ENCODE measurements at regions not wholly inside any gene's neighbourhood (a gene's known extent, or its start where the extent isn't known, plus 50 kb on each side); places are given as distances from the start of the nearest gene placed in this dataset.

- no peaks in the 10 kb centered on the region for H3K4me1 ChIP-seq (ENCODE audit: control insufficient read depth, extremely low read depth, insufficient read depth, low read length)
Observed at GRCh38 chr12:115519887-115520286, 757.6 kb downstream of the MED13L start.

GRCh38 chr12:115519359-115519758, 758.1 kb downstream of the MED13L start:
- no peaks in the 10 kb centered on the region for H3K27me3 ChIP-seq (ENCODE audit: control insufficient read depth, insufficient read depth, low read length)
- no peak for TF ChIP-seq EZH2 (IDR thresholded peaks at IDR 0.05; ENCODE audit: low read length, missing control alignments)
- TF ChIP-seq, protein P1, sequence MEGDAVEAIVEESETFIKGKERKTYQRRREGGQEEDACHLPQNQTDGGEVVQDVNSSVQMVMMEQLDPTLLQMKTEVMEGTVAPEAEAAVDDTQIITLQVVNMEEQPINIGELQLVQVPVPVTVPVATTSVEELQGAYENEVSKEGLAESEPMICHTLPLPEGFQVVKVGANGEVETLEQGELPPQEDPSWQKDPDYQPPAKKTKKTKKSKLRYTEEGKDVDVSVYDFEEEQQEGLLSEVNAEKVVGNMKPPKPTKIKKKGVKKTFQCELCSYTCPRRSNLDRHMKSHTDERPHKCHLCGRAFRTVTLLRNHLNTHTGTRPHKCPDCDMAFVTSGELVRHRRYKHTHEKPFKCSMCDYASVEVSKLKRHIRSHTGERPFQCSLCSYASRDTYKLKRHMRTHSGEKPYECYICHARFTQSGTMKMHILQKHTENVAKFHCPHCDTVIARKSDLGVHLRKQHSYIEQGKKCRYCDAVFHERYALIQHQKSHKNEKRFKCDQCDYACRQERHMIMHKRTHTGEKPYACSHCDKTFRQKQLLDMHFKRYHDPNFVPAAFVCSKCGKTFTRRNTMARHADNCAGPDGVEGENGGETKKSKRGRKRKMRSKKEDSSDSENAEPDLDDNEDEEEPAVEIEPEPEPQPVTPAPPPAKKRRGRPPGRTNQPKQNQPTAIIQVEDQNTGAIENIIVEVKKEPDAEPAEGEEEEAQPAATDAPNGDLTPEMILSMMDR (conservative IDR thresholded peaks at IDR 0.05 in 1 of 2, IDR thresholded peaks at IDR 0.05 in 1 of 2; ENCODE audit: low read depth in 1 of 2, low read length in 2 of 2) = no peak

More at GRCh38 chr12:115519887-115520286, 757.6 kb downstream of the MED13L start:
- no peak for DNase-seq (ENCODE audit: low read depth in 2 of 2)
- TF ChIP-seq, protein P1 (conservative IDR thresholded peaks at IDR 0.05 in 1 of 2, IDR thresholded peaks at IDR 0.05 in 1 of 2; ENCODE audit: low read depth in 1 of 2, low read length in 2 of 2) = no peak
- no peak for TF ChIP-seq EZH2 (IDR thresholded peaks at IDR 0.05; ENCODE audit: low read length, missing control alignments)
- Histone ChIP-seq H3K36me3 (ENCODE audit: control insufficient read depth, insufficient read depth, low read length) (no peaks in the 10 kb centered on the region), H3K4me2 (ENCODE audit: extremely low read depth, insufficient read depth, low read length) (no peak overlapping the region), H2AFZ (ENCODE audit: low read length) (no peak overlapping the region), H3K79me2 (ENCODE audit: control insufficient read depth, insufficient read depth, low read length) (no peaks in the 10 kb centered on the region), H3K27me3 (ENCODE audit: control insufficient read depth, insufficient read depth, low read length) (no peaks in the 10 kb centered on the region), H4K20me1 (ENCODE audit: control insufficient read depth, extremely low read depth, insufficient read depth, low read length) (no peaks in the 10 kb centered on the region), H3K9ac (ENCODE audit: insufficient read depth, low read length) (no peak overlapping the region), H3K4me3 (replicated peaks in 1 of 4; ENCODE audit: control extremely low read depth in 1 of 4, insufficient read depth in 1 of 4, low read depth in 3 of 4, low read length in 4 of 4) (no peak overlapping the region), H3K27ac (ENCODE audit: insufficient read depth, low read length) (no peak overlapping the region), H3K9me3 (ENCODE audit: control insufficient read depth, insufficient read depth, low read depth, low read length) (no peaks in the 10 kb centered on the region)

GRCh38 chr12:115517913-115518312, 759.6 kb downstream of the MED13L start:
- no peak for TF ChIP-seq EZH2 (IDR thresholded peaks at IDR 0.05; ENCODE audit: low read length, missing control alignments)
- TF ChIP-seq, protein P1 (conservative IDR thresholded peaks at IDR 0.05 in 1 of 2, IDR thresholded peaks at IDR 0.05 in 1 of 2; ENCODE audit: low read depth in 1 of 2, low read length in 2 of 2) = no peak
- no peaks in the 10 kb centered on the region for H4K20me1 ChIP-seq (ENCODE audit: control insufficient read depth, extremely low read depth, insufficient read depth, low read length)
- H2AFZ ChIP-seq (ENCODE audit: low read length) = no peak overlapping the region
- H3K79me2 ChIP-seq (ENCODE audit: control insufficient read depth, insufficient read depth, low read length) = no peaks in the 10 kb centered on the region
- H3K27me3 ChIP-seq (ENCODE audit: control insufficient read depth, insufficient read depth, low read length) = no peaks in the 10 kb centered on the region
- H3K4me1 ChIP-seq (ENCODE audit: control insufficient read depth, extremely low read depth, insufficient read depth, low read length) = no peaks in the 10 kb centered on the region
- no peak overlapping the region for H3K4me3 ChIP-seq (replicated peaks in 1 of 4; ENCODE audit: control extremely low read depth in 1 of 4, insufficient read depth in 1 of 4, low read depth in 3 of 4, low read length in 4 of 4)
- no peaks in the 10 kb centered on the region for H3K36me3 ChIP-seq (ENCODE audit: control insufficient read depth, insufficient read depth, low read length)
- H3K9ac ChIP-seq (ENCODE audit: insufficient read depth, low read length) = no peak overlapping the region
- H3K27ac ChIP-seq (ENCODE audit: insufficient read depth, low read length) = no peak overlapping the region
- no peak for DNase-seq (ENCODE audit: low read depth in 2 of 2)
- no peaks in the 10 kb centered on the region for H3K9me3 ChIP-seq (ENCODE audit: control insufficient read depth, insufficient read depth, low read depth, low read length)
- no peak overlapping the region for H3K4me2 ChIP-seq (ENCODE audit: extremely low read depth, insufficient read depth, low read length)

More at GRCh38 chr12:115519359-115519758, 758.1 kb downstream of the MED13L start:
- H2AFZ ChIP-seq (ENCODE audit: low read length) = no peak overlapping the region
- no peaks in the 10 kb centered on the region for H3K36me3 ChIP-seq (ENCODE audit: control insufficient read depth, insufficient read depth, low read length)
- H3K4me2 ChIP-seq (ENCODE audit: extremely low read depth, insufficient read depth, low read length) = no peak overlapping the region
- no peaks in the 10 kb centered on the region for H3K79me2 ChIP-seq (ENCODE audit: control insufficient read depth, insufficient read depth, low read length)
- no peak for DNase-seq (ENCODE audit: low read depth in 2 of 2)
- no peak overlapping the region for H3K9ac ChIP-seq (ENCODE audit: insufficient read depth, low read length)
- no peaks in the 10 kb centered on the region for H3K9me3 ChIP-seq (ENCODE audit: control insufficient read depth, insufficient read depth, low read depth, low read length)
- H3K4me3 ChIP-seq (replicated peaks in 1 of 4; ENCODE audit: control extremely low read depth in 1 of 4, insufficient read depth in 1 of 4, low read depth in 3 of 4, low read length in 4 of 4) = no peak overlapping the region
- no peaks in the 10 kb centered on the region for H4K20me1 ChIP-seq (ENCODE audit: control insufficient read depth, extremely low read depth, insufficient read depth, low read length)
- H3K4me1 ChIP-seq (ENCODE audit: control insufficient read depth, extremely low read depth, insufficient read depth, low read length) = no peaks in the 10 kb centered on the region
- no peak overlapping the region for H3K27ac ChIP-seq (ENCODE audit: insufficient read depth, low read length)

Measured in fibroblast of lung (primary cell).